SK-N-MC (cell line): ENCODE measurements at regions not wholly inside any gene's neighbourhood (a gene's known extent, or its start where the extent isn't known, plus 50 kb on each side); places are given as distances from the start of the nearest gene placed in this dataset.

Experiments used
- EZH2 ChIP-seq: fragments of 200-600 bp; sonication (generic); IDR thresholded peaks from one replicate; pipeline ENCODE4 v1.6.1; 2017; ENCODE audit warnings: antibody characterized with exemption
- FOXP2 ChIP-seq: optimal IDR thresholded peaks from 2 replicates; pipeline ENCODE3; 2011; ENCODE audit warnings: mild to moderate bottlenecking, moderate library complexity; ENCODE audit not compliant: insufficient read depth; ENCODE audit errors: extremely low read length, control extremely low read depth

- TF ChIP-seq FOXP2 (no peak), EZH2 (no peak)
Measured at GRCh38 chr3:191884132-191884531, 423.2 kb downstream of the PYDC2 start.
